Astrocyte of the spinal cord (primary cell): ENCODE measurements at regions not wholly inside any gene's neighbourhood (a gene's known extent, or its start where the extent isn't known, plus 50 kb on each side); places are given as distances from the start of the nearest gene placed in this dataset.

Source experiments
- DNase-seq: peaks from one replicate; pipeline ENCODE4 v3.0.0; 2011; ENCODE audit warnings: low read depth, low spot score
- H3K4me3 ChIP-seq: 2 replicates; pipeline ENCODE4 v1.5.1; 2011; ENCODE audit warnings: low read depth, mild to moderate bottlenecking, low read length, moderate library complexity
- CTCF ChIP-seq: IDR thresholded peaks from 2 replicates; pipeline ENCODE4 v1.5.1; 2012; ENCODE audit warnings: low read depth, mild to moderate bottlenecking, low read length, inconsistent platforms
- in situ Hi-C: cut with HindIII; loops from 2 replicates; pipeline ENCODE4 v1.10.0; 2017; ENCODE audit warnings: low sequenced_read_pairs

- TF ChIP-seq CTCF, result no peak
- DNase-seq, result no peak
- in situ Hi-C loops, result no loop called here
- no peak overlapping the region for H3K4me3 ChIP-seq
Measured at GRCh38 chr17:14942526-14943190, 322.5 kb downstream of the PMP22 start.

GRCh38 chr17:14940938-14941265 lies 324.2 kb downstream of the PMP22 start:
- H3K4me3 ChIP-seq, result no peak overlapping the region
- DNase-seq, result no peak
- TF ChIP-seq CTCF, result no peak
- in situ Hi-C loops, result no loop called here

GRCh38 chr17:14940108-14940937 lies 324.8 kb downstream of the PMP22 start:
- no peak for TF ChIP-seq CTCF
- in situ Hi-C loops, result no loop called here
- no peak for DNase-seq
- H3K4me3 ChIP-seq, result no peak overlapping the region

DNA sequence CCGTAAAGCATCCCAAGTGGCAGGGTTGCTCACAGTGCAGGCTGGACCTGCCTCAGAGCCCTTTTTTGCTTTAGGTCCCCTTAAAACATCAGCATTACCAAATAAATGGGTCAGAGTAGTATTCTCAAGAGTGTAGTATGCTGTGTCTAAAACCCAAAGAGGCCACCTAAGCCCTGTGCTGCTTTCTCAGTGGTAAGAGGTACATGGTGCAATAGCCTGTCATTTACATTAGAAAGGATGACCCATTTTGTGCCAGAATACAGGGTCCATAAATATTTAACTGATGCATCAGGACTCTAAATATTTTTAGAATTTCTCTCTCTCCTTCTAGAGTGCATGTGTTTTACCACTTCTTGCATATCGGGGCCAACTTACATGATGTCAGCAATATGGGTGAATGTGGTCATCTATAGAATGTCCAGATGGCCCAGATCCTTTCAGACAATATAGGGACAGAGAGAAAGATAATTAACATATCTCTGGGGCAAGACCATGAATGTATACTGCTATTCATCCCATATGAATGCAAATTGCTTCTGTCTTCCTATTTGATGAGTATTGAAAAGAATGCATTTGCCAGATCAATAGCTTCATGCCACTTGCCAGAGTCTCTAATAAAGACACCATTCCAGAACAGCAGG lies 329.2 kb downstream of the PMP22 start:
- no peak for TF ChIP-seq CTCF
- no peak overlapping the region for H3K4me3 ChIP-seq
- DNase-seq, result no peak
- in situ Hi-C loops, result no loop called here

- TF ChIP-seq CTCF, result no peak
- in situ Hi-C loops, result no loop called here
- H3K4me3 ChIP-seq, result no peak overlapping the region
- no peak for DNase-seq
Measured at GRCh38 chr17:14935139-14935841, 329.8 kb downstream of the PMP22 start.

GRCh38 chr17:14933676-14934075 lies 331.4 kb downstream of the PMP22 start:
- in situ Hi-C loops, result no loop called here
- DNase-seq, result no peak
- no peak overlapping the region for H3K4me3 ChIP-seq
- no peak for TF ChIP-seq CTCF
